Adrenal gland (tissue), 9 donors: ENCODE measurements at regions not wholly inside any gene's neighbourhood (a gene's known extent, or its start where the extent isn't known, plus 50 kb on each side); places are given as distances from the start of the nearest gene placed in this dataset.

Experiments
- DNase-seq, 7 donors: peaks; one replicate each; pipeline ENCODE4 v3.0.0-alpha.2; 2019 to 2020
- H3K27ac ChIP-seq, 5 donors: fragments of 200-600 bp; sonication (generic) in 4 of 5; 1 replicate in 3 of 5; 2 replicates in 2 of 5; pipeline versions ENCODE4 v1.5.1 to v1.8.0; 2016 to 2020; ENCODE audit warnings: mild to moderate bottlenecking in 1 of 5
- H3K27me3 ChIP-seq: fragments of 200-600 bp; 2 replicates; pipeline ENCODE4 v1.8.0; 2021
- H3K36me3 ChIP-seq, 2 donors: fragments of 200-600 bp; replicated peaks in 1 of 2; 1 replicate in 1 of 2; 2 replicates in 1 of 2; pipeline versions ENCODE4 v1.5.1 to v1.8.0; 2018 to 2022
- H3K4me1 ChIP-seq, 2 donors: fragments of 200-600 bp; replicated peaks in 1 of 2; 1 replicate in 1 of 2; 2 replicates in 1 of 2; pipeline versions ENCODE4 v1.5.1 to v1.8.0; 2018 to 2021
- H3K4me3 ChIP-seq, 4 donors: fragments of 200-600 bp; sonication (generic) in 3 of 4; one replicate each; pipeline ENCODE4 v1.5.1; 2016 to 2018
- H3K9me3 ChIP-seq, 3 donors: fragments of 200-600 bp; sonication (generic) in 1 of 3; replicated peaks in 1 of 3; 1 replicate in 2 of 3; 2 replicates in 1 of 3; pipeline versions ENCODE4 v1.5.1 to v1.8.0; 2016 to 2021
- POLR2A ChIP-seq, 2 donors: fragments of 450-650 bp; IDR thresholded peaks; one replicate each; pipeline ENCODE4 v1.6.1; 2017; ENCODE audit warnings: antibody characterized with exemption in 2 of 2, mild to moderate bottlenecking in 2 of 2, moderate library complexity in 1 of 2
- WGBS, 4 donors: extraction: QIAGEN DNeasy Blood & Tissue Kit in 2 of 4; methylation state at CpG; one replicate each; pipeline versions ENCODE4 v1.1.5 to v1.1.7; 2013 to 2017; 5-methylcytosine and 5-hydroxymethylcytosine counted together
- intact Hi-C, 2 donors: fragments of 100-400 bp; cut with DNase I; formaldehyde crosslinking; loops; one replicate each; pipeline versions ENCODE4 v1.14.1 to v1.15.0; 2022 to 2023
- TF ChIP-seq, protein P1 (sequence below), 6 experiments: fragments of 450-650 bp in 4 of 6; fragments of 200-600 bp in 2 of 6; sonication (generic) in 1 of 6; IDR thresholded peaks; 1 replicate in 5 of 6; 2 replicates in 1 of 6; pipeline versions ENCODE4 v1.5.1 to v1.8.0; 2016 to 2021; ENCODE audit warnings: antibody characterized with exemption in 6 of 6, mild to moderate bottlenecking in 2 of 6, moderate library complexity in 1 of 6
- donor health status: healthy with polysubstance abuse.
- donor health status: Bipolar disorder and iron deficiency.
- donor health status: DM: yes; HTN: yes; CAD: no.
- donor health status: DM: no; HTN: no; CAD: no.
- donor health status: DM: no; HTN: no; CAD: no.

DNA sequence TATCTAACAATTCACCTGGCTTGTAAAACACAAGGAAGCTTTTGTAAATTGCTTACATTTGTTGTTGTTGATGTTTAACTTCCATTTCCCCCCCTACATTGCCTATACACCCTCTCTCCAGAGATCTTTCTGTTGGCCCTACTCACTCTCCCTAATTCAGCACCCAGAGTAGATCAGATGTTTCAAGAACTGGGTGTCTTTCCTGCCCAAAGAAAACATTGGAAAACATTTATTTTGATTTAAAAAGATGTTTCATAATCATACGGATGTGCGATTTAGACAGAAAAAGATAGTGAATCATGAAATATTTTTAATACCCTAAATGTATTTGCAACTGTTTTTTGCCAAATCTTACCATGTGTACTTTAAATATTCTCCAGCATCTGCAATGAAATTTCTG lies 446.4 kb upstream of the RGS6 start:
- H3K36me3 ChIP-seq = no peaks in the 10 kb centered on the region
- H3K4me1 ChIP-seq = peaks cover 0 to 13% of the 10 kb centered on the region in 2 donors
- intact Hi-C loops = no loop called here
- TF ChIP-seq, protein P1, sequence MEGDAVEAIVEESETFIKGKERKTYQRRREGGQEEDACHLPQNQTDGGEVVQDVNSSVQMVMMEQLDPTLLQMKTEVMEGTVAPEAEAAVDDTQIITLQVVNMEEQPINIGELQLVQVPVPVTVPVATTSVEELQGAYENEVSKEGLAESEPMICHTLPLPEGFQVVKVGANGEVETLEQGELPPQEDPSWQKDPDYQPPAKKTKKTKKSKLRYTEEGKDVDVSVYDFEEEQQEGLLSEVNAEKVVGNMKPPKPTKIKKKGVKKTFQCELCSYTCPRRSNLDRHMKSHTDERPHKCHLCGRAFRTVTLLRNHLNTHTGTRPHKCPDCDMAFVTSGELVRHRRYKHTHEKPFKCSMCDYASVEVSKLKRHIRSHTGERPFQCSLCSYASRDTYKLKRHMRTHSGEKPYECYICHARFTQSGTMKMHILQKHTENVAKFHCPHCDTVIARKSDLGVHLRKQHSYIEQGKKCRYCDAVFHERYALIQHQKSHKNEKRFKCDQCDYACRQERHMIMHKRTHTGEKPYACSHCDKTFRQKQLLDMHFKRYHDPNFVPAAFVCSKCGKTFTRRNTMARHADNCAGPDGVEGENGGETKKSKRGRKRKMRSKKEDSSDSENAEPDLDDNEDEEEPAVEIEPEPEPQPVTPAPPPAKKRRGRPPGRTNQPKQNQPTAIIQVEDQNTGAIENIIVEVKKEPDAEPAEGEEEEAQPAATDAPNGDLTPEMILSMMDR (IDR thresholded peaks at IDR 0.05) = no peak
- no peak for TF ChIP-seq POLR2A (IDR thresholded peaks at IDR 0.05)
- peaks cover 0 to 3% (median 0%) of the 10 kb centered on the region in 3 donors for H3K9me3 ChIP-seq
- DNase-seq = no peak
- H3K4me3 ChIP-seq = no peak overlapping the region
- H3K27me3 ChIP-seq = no peaks in the 10 kb centered on the region
- 70 to 78% (median 71%) methylated on average over 2 of the region's 2 CpGs for WGBS, 4 donors
- no peak overlapping the region for H3K27ac ChIP-seq

DNA sequence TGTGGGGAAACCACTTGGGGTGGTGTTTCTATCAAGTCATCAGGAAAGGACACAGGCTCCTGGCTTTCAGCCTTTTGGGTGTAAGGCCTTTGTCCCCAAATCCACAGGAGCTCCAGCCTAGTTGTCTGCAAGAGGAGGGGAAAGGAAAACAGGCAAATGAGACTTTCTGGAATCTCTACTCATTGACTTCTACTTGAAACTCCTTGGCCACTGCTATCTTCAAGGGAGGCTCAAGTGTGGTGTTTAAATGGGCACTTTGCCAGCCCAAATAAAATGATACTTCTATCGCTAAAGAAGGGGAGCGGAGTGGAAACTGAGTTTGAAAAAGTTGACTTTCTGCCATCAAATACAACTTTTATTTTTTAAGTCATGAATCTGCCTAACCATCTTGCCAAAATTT lies 445.9 kb upstream of the RGS6 start:
- peak overlapping the region in 1 of 5 donors; percentile 8 for H3K27ac ChIP-seq

DNA sequence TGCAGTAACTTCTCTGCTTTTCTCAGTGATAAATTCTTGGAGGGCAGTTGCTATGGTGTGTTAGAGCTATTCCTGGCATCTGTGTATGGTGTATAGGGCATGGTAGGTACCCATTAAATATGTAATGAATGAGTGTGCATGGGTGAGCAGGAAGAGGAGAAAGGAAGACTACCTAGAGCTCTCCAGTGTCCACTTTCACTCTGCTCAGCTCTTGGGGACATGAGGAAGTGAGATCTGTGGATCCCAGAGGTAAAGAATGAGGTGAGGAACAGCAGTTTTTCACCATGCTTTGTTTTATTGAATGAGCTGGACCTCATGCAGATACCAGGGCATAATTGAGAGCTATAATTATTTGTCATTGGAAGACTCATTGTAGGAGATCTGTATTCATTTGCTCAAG lies 444.8 kb upstream of the RGS6 start:
- intact Hi-C loops = no loop called here
- no peak overlapping the region for H3K27ac ChIP-seq

More for the DNA sequence above, 445.9 kb upstream of the RGS6 start:
- no peak for DNase-seq
- no peak overlapping the region for H3K4me3 ChIP-seq
- no peak for TF ChIP-seq POLR2A (IDR thresholded peaks at IDR 0.05)
- TF ChIP-seq, protein P1 (IDR thresholded peaks at IDR 0.05) = no peak
- 68 to 79% (median 74%) methylated on average over 2 of the region's 2 CpGs for whole genome bisulfite sequencing, 4 donors
- H3K4me1 ChIP-seq = peaks cover 0 to 18% of the 10 kb centered on the region in 2 donors
- no peaks in the 10 kb centered on the region for H3K36me3 ChIP-seq
- H3K27me3 ChIP-seq = no peaks in the 10 kb centered on the region
- intact Hi-C loops = no loop called here
- H3K9me3 ChIP-seq = peaks cover 0 to 5% (median 0%) of the 10 kb centered on the region in 3 donors

DNA sequence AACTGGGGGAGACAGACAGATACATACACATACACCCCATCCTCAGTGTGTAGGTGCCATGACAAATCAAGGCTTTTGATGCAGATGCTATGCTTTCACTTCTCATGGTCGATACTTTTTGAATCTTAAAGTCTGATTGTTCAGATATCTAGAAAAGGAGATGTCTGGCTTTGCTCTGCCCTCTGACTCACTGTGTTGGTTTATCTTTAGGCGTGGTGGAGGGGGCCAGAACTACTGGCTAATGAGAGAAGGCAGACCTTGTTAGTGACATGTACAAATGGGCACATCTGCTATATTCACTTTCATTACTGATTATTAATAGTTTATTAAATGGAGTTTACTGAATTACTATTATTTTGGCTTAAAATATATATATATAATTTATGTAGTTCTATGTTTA lies 444.3 kb upstream of the RGS6 start:
- no peak for DNase-seq
- intact Hi-C loops = no loop called here
- peaks cover 8 to 27% of the 10 kb centered on the region in 2 donors for H3K4me1 ChIP-seq
- no peak overlapping the region for H3K27ac ChIP-seq
- no peaks in the 10 kb centered on the region for H3K27me3 ChIP-seq
- peaks cover 0 to 5% (median 0%) of the 10 kb centered on the region in 3 donors for H3K9me3 ChIP-seq
- 40 to 54% (median 43%) methylated on average over 2 of the region's 2 CpGs for WGBS, 4 donors
- TF ChIP-seq, protein P1 (IDR thresholded peaks at IDR 0.05) = no peak
- TF ChIP-seq POLR2A (IDR thresholded peaks at IDR 0.05) = no peak
- H3K36me3 ChIP-seq = no peaks in the 10 kb centered on the region
- no peak overlapping the region for H3K4me3 ChIP-seq

More for the DNA sequence above, 444.8 kb upstream of the RGS6 start:
- Histone ChIP-seq H3K9me3 (peaks cover 0 to 5% (median 0%) of the 10 kb centered on the region in 3 donors), H3K27me3 (no peaks in the 10 kb centered on the region), H3K4me3 (no peak overlapping the region), H3K4me1 (peaks cover 7 to 25% of the 10 kb centered on the region in 2 donors), H3K36me3 (no peaks in the 10 kb centered on the region)
- no peak for TF ChIP-seq POLR2A (IDR thresholded peaks at IDR 0.05)
- TF ChIP-seq, protein P1 (IDR thresholded peaks at IDR 0.05) = no peak
- no peak for DNase-seq
